ENCODE measurements at regions not wholly inside any gene's neighbourhood (a gene's known extent, or its start where the extent isn't known, plus 50 kb on each side); places are given as distances from the start of the nearest gene placed in this dataset.
"Not testable (repeated sequence)": the region's sequence is repeated elsewhere in the genome, so short reads cannot be mapped to it uniquely, and the experiment has no call there.

GRCh38 chrX:40949071-40949470 lies 136.2 kb upstream of the USP9X start:
- DNase-seq (ENCODE audit: low read depth): no peak

DNA sequence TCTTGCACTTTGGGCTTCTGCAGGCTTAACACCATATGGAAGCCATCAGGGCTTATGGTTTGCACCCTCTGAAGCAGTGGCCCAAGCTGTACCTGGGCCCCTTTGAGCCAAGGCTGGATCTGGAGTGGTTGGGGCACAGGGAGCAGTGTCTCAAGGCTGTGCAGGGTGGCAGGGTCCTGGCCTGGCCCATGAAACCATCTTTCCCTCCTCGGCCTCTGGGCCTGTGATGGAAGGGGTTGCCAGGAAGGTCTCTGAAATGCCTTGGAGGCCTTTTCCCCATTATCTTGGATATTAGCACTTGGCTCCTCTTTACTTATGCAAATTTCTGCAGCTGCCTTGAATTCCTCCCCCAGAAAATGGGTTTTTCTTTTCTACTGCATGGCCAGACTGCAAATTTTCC lies 134.7 kb upstream of the USP9X start:
- DNase-seq (ENCODE audit: low read depth): no peak

DNA sequence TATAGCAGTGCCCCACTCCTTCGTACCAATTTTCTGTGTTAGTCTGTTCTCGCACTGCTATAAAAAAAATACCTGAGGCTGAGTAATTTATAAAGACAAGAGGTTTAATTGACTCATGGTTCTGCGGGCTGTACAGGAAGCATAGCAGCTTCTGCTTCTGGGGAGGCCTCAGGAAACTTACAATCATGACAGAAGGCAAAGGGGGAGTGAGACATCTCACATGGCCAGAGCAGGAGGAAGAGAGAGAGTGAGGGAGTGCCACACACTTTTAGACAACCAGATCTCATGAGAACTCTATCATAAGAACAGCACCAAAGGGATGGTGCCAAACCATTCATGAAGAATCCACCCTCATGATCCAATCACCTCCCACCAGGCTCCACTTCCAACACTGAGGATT lies 133.8 kb upstream of the USP9X start:
- not testable (repeated sequence) for DNase-seq (ENCODE audit: low read depth)

- DNase-seq (ENCODE audit: low read depth): no peak
These were observed 132.4 kb upstream of the USP9X start for GRCh38 chrX:40952855-40953254.

DNA sequence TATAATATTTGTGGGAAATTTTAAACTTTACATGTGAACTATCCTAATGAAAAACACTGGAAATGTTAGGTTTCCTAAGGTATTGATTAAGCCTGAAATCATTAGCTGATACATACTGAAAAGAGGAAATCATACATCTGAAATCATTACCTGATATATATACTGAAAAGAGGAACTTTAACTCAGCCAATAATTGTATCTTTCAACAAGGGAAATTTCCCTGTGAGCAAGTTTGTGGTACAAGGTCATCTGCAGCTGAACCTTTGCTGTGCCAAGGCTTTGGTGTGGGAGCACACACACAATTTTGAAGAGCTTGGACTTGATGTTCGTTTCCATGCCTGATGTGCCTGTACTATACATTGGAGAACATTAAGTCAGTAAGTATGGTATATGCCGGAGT lies 131.9 kb upstream of the USP9X start:
- no peak for DNase-seq (ENCODE audit: low read depth)

DNA sequence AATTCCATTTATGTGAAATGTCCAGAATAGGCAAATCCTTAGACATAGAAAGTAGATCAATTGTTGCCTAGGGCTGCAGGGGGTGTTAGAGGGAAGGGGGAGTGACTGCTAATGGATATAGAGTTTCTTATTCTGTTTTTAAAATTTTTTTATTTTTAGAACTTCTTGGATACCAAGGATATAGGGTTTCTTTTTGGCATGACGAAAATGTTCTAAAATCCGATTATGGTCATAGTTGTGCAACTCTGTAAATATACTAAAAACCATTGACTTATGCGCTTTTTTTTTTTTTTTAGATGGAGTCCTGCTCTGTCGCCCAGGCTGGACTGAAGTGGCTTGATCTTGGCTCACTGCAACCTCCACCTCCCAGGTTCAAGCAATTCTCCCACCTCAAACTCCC lies 125.2 kb upstream of the USP9X start:
- DNase-seq (ENCODE audit: low read depth): no peak

DNA sequence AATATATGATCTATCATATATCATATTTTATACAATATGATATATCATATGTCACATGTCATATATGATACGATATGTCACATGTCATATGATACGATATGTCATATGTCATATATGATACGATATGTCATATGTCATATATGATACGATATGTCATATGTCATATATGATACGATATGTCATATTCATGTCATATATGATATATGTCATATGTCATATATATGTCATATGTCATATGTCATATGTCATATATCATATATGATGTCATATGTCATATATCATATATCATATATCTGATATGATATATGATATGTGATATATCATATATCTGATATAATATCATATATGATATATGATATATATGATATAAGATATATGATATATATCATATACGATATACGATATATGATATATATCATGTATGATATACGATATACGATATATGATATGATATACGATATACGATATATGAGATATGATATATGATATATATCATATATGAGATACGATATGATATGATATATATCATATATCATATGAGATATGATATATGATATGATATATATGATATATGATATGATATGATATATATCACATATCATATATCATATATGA lies 122.3 kb upstream of the USP9X start:
- no peak for DNase-seq (ENCODE audit: low read depth)

DNA sequence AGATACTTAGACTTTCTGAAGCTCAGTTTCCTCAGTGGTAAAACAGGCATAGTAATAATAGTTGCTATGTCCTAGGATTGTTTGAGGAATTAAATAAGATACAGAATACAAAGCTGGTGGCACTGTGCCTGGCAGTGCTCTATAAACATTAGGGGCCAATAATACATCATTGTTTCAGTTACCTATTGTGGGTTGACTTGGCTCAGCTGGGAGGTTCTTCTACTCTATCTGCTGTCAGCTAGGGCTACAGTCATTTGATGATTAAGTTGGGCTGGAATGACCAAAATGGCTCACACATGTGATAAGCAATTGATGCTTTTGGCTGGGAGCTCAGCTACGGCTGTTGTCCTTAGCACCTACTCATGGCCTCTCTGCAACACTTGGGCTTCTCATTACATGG lies 121.2 kb upstream of the USP9X start:
- no peak for DNase-seq (ENCODE audit: low read depth)

DNA sequence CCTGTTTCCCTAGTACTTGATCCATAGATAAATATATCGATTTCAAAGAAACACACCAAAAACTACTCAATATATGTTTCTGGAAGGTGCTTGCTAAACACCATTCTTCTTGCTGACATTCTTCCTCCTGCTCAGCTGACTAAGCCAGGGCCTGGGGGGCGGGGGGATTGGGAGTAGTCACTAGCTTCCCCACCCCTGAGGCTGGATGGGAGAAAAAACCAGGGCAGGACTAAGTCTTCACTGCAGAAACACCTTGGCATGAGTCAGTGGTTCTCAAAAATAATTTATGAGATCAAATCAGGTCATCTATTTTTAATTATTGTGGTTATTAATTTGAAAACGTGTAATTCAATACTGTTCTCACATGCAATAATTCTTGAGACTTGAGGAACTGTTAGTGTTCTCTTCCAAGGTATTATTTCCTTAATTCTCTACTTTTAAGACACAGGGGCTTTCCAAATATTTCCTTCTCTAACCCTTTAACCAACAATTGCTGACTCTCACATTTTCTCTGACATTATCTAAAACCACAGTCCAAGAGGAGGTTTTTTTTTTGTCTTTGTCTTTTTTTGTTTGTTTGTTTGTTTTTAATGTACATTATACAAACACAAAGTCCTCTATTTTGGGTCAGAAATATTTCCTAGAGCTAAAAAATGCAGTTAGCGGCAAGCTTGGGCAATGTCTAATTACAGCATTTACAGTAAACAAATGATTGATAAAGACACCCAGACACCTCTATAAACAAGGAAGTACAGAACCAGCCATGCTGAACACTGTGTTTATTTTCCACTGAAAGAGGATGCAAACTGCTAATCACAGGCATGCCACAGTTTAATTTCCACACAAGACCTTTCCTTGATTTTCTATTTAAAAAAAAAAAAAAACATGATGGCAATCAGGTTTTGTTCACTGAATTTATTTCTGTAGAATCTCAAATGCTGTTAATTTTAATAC lies 120.3 kb upstream of the USP9X start:
- no peak for DNase-seq (ENCODE audit: low read depth)

GRCh38 chrX:40966213-40966820 lies 118.9 kb upstream of the USP9X start:
- no peak for DNase-seq (ENCODE audit: low read depth)

DNA sequence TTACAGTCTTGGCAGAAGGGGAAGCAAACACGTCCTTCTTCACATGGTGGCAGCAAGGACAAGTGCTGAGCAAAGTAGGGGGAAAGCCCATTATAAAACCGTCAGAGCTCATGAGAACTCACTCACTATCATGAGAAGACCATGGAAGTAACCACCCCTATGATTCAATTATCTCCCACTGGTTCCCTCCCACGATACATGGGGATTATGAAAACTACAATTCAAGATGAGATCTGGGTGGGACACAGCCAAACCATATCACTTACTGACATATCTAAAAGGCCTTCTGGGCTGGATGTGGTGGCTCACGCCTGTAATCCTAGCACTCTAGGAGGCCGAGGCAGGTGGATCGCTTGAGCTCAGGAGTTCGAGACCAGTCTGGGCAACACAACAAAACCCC lies 117.1 kb upstream of the USP9X start:
- DNase-seq (ENCODE audit: low read depth): no peak

DNA sequence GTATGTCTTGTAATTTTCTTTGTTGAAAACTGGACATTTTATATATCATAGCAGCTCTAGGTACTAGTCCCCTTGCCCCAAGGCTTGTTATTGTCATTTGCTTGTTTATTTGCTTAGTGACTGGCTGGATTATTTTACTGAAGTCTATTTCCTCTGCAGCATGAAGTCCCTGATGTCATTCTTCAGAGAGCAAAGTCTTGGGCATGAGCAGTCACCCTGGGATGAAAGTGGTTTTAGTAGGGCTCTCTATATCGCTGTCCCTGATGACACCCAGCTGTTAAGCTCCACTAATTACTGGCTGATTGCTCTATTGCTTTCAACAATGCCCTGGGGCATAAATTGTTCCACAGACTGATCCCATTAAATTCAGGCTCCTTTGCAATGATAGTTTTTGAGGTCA lies 113.5 kb upstream of the USP9X start:
- DNase-seq (ENCODE audit: low read depth): no peak

- no peak for DNase-seq (ENCODE audit: low read depth)
These were observed 111.6 kb upstream of the USP9X start for GRCh38 chrX:40973619-40974018.

DNA sequence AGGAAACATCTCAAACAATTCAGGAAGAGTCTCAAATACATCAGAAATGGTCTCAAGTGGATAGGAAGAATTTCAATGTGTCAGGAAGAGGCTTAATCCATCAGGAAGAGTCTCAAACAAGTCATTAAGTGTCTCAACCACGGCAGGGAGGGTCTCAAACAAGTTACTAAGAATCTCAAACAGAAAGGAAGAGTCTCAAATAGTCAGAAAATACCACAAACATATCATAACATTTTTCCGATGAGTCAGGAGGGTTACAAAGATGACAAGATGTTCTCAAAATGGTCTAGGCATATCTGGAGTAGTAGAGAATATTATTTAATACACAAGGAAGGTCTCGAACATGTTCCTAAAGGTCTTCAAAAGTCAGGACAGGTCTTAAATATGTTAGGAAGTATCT lies 109.3 kb upstream of the USP9X start:
- no peak for DNase-seq (ENCODE audit: low read depth)

DNA sequence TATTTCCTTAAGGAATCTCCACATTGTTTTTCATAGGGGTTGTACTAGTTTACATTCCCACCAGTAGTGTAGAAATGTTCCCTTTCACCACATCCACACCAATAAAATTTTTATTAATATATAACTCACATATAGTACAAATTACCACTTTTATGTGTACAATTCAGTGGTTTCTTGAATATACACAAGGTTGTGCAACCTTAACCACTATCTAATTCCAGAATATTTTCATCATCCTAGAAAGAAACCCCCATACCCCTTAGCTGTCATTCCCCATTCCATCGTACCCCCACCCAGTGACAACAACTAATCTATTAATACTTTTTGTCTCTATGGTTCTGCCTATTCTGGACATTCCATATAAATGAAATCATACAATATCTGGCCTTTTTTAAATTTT lies 108.3 kb upstream of the USP9X start:
- DNase-seq (ENCODE audit: low read depth): no peak

GRCh38 chrX:40984962-40985361 lies 100.3 kb upstream of the USP9X start:
- DNase-seq (ENCODE audit: low read depth): no peak

DNA sequence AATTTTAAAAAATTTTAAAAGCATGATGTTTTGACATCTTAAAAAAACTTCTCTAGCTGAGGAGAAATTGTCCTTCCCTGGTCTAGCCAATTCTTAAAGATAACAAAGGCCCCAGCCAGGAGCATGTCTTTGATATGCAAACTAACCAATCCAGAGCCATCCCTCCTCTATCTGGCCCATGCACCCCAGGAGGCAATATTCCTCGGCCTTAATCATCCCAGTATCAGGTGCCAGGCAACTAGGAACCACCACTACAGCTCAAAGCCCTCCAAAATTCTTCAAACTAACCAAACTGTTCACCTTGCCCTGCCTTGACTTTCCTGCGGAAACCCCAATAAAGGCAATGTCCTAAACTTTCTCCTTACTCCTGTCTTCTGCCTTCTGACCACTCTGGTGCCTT lies 97.8 kb upstream of the USP9X start:
- DNase-seq (ENCODE audit: low read depth): no peak

- DNase-seq (ENCODE audit: low read depth): no peak
These were observed 97.1 kb upstream of the USP9X start for GRCh38 chrX:40988100-40988499.

DNA sequence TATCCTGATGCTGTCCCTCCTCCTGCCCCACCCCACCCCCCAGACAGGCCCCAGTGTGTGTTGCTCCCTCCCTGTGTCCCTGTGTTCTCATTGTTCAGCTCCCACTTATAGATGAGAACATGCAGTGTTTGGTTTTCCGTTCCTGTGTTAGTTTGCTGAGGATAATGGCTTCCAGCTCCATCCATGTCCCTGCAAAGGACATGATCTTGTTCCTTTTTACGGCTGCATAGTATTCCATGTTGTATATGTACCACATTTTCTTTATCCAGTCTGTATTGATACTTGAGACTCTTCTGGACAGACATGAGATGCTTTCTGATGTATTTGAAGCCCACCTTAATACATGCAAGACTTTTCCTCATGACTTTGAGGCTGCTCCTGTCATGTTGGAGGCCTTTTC lies 91.8 kb upstream of the USP9X start:
- not testable (repeated sequence) for DNase-seq (ENCODE audit: low read depth)

DNA sequence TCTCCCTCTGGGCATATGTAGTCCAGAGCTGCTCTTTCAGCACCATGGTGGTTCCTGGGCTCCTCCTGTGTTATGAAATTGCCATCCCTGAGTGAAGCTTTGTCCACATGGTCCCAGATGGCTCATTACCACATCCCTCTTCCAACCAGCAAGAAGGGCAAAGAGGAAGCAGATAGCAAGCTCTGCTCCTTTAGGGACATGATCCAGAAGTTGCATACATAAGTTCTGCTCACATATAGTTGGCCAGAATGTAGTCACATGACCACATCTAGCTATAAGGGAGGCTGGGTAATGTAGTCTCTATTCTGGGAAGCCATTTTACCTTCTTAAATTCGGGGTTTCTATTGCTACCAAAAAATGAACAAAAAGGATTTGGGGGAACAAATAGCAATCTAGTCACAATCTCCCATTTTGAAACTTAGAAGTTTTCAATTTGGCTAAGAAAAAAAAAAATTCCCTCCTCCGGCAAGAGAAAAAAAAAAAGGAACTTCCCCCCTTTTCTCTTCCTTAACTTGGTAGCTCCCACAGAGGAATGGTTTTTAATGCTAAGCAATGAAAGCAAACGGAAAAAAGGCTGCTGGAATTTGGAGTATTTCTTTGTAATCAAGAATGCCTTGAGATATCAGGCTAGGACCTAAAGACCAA lies 88.2 kb upstream of the USP9X start:
- DNase-seq (ENCODE audit: low read depth): no peak

DNA sequence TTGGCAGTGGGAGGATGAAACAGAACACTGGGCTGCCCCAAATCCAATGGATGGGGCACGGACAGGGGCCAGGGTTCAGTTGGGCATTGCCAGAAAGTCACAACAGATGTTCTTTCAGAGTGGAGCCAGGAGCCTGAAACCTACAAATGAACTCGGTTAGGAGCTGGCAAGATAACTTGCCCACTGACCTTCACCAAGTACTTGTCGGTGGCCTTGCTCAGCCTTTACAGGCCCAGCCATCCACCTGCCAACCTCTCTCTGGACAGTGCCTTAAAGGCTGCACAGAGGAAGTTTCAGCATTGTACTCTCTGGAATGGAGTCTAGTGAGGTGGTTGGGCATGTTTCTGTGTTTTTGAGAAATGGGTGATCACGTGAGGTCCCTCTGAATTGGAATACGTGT lies 87.1 kb upstream of the USP9X start:
- DNase-seq (ENCODE audit: low read depth): no peak

- DNase-seq (ENCODE audit: low read depth): no peak
These were observed 83.9 kb upstream of the USP9X start for GRCh38 chrX:41001327-41001726.

GRCh38 chrX:41002026-41002425 lies 83.2 kb upstream of the USP9X start:
- DNase-seq (ENCODE audit: low read depth): no peak

Data from T follicular helper cell (primary cell).